ENCODE measurements at regions not wholly inside any gene's neighbourhood (a gene's known extent, or its start where the extent isn't known, plus 50 kb on each side); places are given as distances from the start of the nearest gene placed in this dataset.

DNA sequence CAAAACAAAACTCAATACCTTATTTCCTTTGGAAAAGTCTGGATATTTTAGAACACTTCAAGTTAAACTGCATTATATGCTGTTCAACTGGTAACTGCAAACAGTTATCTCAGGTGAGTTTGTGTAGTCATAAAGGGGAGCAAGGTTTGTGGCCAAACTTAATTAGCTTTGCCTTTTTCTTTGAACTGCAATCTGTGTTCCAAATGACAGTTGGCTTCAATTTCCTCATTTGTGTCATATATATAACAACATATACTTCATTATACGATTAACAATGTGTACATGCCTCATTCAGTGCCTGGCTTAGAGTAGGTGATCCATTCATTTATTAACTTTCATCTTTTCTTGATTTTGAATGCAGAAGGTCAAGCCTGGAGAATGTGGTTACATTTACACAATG lies 55.8 kb downstream of the KCNE4 start:
- DNase-seq: no peak

DNA sequence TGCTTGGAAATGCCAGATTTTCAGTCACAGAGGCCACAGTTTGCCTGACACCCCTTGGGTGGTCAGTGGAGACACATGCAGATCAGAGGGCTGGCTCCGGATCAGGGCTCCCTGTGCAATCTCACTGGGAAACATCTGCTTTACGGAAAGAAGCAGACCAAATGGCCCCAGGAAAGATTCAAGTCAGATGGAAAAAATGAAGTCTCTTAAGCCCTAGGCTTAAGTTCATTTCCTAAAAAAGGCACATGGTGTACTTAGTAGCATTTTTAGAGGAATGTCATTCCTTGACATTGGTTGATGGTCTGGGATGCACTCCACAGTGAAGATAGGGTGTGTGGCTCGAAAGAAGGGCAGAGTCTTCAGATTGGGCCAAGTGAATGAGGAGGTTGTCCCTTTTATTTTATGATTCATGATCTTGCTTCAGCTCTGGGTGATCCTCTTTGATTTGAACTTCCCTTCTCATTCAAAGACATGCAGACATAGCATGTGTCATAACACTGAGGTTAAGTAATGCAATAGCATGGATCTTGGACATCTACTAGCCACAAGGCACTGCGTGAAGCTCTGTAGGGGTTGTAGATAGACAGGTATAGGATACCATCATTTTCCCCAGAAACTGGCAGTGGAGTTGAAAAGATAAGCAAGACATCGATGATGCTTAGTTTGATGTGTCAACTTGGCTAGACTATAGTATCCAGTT lies 56.5 kb downstream of the KCNE4 start:
- DNase-seq: no peak

DNA sequence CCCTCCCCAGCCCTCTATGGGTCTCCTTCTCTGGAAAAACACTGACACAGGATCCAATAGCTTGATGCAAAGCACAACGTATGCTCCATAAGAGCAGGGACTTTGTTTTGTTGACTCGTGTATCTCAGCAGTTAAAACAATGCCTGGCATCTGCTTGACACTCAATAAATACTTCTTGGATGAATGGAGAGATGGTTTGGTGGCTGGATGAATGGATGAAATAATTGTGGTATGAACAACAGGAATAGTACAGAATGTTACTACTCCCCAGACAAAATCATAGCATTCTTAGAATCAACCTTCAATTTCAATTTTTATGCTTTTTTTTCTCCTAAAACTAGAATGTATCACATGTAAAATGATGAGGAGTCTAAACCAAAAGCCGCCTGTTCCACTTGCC lies 57.4 kb downstream of the KCNE4 start:
- DNase-seq: no peak

DNA sequence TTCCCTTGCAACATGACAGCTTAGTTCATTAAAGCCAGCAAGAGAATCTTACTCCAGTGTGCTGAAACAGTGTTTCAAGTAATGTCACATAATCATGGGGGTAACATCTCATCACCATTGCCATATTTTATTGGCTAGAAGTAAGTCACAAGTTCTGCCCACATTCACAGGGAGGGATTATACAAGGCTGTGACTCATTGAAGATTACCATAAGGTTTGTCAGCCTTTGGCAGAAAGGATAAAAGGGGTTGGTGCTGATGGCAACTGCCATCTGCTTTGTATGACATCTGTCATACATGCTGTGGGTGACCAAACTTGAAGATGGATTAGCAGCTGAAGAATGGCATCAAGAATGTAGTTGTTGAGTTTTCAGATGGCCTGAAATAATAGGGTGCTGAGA lies 61.2 kb downstream of the KCNE4 start:
- DNase-seq: no peak

DNA sequence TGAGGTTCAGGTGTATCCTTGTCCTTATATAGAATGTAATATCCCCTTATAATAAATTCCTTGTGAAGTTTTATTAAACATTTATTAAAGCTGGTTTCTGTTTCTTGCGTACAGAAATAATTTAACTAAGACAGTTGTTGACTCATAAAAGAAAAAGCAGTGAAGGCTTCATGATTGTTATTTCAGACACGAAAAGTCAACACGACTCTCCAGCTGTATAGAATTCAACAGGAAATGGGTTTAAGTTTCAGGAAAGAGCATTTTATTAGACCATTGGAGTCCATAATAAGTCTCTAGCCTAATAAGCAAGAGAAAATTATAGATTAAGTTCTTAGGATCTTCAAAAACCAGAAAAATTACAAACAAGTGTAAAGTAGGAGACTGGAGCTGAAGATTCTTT lies 62.2 kb downstream of the KCNE4 start:
- no peak for DNase-seq

DNA sequence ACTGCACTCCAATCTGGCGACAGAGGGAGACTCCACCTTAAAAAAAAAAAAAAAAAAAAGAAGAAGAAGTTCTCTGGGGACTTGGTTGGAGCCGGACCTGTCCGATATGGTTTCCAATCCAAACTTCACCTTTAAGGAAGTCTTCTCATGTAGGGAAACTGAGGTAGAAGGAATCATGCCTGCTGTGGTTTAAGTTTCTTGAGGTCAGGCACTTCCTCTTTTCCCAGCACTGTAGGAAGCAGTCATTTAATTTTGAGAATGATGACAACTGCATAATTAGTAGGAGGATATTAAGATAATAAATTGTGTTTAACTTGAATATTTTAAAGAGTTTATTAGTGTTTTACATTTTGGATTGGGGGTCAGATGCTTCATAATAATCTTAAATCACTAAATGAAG lies 62.9 kb downstream of the KCNE4 start:
- DNase-seq: no peak

DNA sequence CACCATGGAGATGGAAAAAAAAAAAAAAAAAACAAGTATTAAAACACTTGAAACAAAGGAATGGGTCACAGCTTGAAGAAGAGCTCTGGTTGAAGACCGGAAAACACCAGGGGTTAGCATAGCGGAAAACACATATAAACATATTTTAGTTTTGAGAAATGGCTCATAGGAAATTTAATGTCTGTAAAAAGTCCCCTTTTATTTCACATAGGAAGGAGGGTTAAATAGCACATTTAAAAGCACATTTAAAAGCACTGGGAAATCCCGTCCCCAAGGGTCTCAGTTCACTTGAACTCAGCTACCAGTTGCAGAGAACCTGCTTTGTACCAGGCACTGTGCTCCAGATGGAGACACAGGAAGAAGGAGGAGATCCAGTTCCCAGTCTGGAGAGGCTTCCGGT lies 65.5 kb downstream of the KCNE4 start:
- no peak for DNase-seq

DNA sequence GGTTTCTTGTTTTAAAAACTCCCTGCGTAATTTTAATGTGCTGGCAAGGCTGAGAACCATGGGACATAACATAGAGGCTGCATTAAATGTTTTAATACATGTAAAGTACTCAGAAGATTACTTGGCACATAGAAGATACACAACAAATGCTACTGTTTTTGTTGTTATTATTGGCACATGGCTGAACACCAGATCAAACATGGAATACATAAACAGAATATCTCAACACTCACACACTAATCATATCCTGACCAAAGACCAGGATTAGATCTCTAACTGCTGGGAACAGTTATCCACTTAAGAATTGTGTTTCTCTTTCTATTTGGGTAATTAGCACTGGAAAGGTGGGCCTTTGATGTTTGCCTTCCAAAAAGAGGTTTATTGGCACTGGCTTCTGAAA lies 69.3 kb downstream of the KCNE4 start:
- no peak for DNase-seq

DNA sequence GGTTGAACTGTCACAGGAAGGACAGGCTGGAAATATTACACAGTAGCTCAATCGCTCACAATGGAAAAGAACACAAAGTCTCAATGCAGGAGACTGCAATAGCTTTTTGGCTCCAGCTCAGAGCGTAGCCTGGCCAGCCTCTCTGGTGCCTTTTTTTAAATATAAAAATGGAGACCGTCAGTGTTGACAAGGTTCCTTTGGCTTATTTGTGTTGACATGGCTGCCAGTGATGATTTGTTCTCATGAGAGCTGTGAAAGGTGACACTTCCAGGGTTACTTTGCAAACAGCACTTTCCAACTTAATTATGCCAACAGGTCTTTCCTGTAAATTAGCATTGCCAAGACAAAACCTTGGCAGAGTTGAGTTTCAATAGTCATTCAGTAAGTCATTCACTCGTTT lies 70.8 kb downstream of the KCNE4 start:
- DNase-seq: no peak

DNA sequence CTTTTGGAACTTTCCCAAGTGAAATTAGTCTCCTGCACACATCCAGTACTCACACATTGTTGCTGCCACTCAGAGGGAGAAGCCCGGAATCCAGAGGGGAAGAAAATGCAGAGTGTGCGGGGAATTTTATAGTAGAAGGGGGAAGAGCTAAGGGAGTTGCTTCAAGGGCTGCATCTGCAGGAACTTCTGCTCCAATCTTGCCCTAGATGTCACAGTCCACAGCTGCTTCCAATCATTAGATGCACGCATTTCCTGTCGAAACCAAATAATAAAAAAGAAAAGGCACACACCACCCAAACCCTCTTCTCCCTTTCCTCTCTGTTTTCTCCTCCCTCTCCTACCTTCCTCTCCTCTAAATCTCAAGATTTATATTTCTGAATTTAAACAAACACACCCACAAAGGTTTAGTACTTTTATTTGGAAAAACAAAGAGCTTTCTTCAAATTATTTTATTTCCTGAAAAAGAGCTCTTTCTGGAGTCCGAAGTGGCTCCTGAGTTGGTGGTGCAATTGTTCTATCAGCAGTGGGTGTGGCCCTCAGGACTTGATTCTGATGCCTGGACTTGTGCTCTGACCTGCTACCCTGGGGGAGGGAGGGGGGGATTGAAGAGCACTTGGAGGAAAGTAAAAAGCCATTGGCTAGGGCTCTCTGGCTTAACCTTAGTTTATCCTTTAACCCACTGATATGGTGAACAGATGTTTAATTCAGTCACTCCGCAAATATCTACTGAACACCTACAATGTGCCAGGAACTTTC lies 72.0 kb downstream of the KCNE4 start:
- no peak for DNase-seq

DNA sequence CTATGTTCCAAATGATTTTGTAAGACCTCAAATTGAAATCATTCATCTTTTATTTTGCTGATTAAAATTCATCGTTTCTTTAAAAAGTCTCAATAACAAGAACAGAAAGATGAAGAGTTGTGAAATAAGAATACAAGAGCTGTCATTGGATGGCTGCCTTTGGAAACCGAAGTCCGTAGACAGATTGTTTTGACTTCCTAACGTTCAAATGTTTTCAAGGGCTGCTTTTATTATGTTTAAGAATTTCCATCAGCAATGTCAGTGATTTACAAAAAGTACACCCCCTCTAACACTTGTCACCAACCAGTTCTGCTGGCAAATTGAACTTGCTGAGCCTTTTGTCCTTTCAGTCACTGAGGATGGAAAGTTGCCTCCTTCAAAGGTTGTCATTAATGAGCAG lies 89.6 kb downstream of the KCNE4 start:
- no peak for DNase-seq

DNA sequence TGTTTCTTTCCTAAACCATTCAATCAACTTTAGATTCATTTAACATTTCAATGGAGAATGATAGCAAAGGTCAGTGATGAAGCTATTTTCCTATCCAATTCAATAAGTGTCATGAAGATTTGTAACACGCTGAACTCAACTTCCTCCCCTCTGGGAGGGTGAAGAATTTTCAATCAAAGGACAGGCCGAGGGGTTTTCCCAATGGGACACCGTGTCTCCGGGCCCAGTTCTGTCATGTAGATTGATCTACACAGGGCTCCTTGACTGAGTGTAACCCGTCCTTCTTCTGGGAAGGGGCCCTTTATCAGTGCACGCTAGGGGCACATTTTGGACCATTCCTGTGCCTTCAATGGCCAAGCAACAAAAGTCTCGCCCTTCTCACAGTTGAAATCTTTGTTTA lies 90.1 kb downstream of the KCNE4 start:
- DNase-seq: no peak

DNA sequence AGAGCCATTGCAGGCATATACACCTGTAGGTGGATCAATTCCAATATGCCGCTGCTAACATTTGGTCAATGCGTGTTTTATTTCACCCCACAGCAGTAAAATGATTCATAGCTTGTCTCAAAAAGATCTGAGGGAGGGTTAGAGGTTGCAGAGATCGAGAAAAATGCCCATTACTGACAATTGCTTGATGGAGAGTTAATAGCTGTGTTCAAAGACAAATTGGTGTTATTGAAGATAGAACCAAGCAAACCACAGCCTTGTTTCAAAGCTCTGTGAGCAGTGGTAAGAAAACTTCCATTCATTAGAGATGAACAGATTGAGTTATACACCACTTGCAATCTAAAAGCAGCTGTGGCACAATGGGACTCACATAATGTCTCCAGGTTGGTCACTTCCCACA lies 95.4 kb downstream of the KCNE4 start:
- no peak for DNase-seq

DNA sequence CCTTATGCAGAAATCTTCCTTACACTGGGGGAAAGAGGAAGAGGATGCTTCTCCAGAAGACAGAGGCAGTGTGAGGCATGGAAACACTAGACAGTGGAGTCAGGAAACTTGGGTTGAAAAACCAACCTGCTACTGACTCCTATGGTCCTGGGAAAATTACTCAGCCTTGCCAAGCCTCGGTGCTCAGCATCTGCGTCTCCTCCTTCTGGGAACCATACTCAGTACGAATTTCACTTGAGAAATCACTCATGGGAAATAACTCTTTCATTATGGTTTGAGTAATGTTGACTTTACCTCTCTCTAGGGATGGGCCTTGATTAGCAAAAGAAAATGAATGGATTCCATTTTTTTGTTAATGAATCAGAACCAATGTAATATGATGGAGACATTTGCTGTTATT lies 96.5 kb downstream of the KCNE4 start:
- no peak for DNase-seq

DNA sequence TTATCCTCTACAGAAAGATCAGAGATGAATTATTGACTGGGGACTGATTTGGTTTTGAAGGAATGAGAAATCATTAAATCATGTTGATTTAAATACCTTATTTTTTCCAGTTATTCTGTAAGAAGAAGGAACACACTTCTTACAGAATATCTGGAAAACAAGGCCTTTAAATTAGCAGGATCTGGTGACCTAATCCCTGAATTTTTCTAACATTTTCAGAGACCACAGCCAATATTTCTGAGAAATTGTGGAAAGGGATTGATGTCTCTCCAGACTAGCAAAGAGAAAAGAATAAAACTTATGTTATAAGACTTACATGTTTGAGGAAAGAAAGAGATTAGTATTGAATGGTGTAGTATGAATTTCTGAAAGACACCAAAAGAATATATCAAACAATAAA lies 104.0 kb downstream of the KCNE4 start:
- DNase-seq: no peak

DNA sequence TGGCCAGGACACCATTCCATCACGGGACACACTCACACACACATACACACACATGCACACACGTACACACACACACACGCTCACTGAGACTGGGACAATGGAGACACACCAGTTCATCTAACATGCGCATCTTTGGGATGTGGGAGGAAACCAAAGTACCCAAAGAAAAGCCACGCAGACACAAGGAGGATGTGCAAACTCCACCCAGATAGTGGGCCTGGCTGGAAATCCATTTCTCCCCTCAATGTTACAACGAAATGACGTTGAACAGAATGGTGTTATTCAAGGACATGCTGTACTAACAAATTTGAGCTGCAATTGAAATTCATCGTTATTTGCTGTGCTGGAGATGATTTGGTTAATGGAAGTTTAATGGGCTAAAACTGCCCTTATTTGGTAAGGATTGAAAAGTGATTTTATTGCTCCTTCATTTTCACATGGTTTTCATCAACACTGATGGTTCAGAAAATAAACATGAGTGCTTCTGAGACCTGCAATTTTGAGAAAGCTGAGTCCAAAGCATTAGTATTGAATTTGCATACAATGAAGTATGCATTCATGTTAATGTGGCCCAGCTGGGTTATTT lies 110.0 kb downstream of the KCNE4 start:
- DNase-seq: no peak

DNA sequence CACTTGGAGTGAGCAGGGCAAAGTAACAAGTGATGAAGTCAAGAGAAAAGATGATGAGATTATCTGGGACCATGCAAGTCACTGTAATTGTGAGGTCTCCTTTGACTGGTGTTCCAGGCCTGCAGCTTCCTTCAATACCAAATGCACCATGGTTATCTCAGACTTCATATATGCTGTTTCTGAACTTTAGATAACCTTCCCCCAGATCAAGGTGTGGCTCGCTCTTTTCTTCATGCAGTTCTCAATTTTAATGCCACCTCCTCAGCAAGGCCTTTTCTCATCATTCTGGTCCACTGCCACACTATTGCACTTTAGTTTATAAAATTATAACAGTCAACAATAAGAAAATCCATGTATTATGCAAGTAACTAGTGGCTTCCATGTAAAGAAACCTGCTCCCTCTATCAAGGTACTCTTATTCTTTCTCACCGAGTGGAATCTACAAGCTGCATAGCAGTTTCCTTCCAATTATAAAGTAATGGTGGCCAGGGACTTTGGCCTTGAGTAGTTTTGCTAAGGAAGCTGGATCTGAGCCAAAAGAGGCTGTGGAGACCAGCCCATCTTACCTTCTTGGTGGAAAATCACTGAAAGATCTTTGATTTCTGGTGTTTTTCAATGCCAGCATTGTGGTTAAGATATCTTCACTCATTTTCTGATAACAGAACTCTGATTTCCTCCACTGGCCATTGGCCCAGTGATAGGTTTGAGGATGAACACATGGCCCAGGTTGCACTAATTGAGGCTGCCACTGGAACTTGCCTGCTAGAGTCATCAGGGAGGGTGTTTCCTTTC lies 113.6 kb downstream of the KCNE4 start:
- no peak for DNase-seq

DNA sequence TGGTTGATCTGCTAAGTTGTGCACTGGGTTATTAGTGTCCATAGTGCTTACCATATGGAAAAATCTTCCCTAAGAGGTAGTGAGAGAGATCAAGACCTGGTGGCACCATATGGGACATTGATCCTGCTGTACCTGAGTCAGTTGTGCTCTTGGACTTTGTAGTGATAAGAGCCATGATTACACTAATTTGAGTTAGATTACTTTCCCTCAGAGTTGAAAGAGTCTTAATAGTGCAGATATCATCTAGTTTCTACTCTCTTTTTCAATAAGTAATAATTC lies 114.2 kb downstream of the KCNE4 start:
- no peak for DNase-seq

DNA sequence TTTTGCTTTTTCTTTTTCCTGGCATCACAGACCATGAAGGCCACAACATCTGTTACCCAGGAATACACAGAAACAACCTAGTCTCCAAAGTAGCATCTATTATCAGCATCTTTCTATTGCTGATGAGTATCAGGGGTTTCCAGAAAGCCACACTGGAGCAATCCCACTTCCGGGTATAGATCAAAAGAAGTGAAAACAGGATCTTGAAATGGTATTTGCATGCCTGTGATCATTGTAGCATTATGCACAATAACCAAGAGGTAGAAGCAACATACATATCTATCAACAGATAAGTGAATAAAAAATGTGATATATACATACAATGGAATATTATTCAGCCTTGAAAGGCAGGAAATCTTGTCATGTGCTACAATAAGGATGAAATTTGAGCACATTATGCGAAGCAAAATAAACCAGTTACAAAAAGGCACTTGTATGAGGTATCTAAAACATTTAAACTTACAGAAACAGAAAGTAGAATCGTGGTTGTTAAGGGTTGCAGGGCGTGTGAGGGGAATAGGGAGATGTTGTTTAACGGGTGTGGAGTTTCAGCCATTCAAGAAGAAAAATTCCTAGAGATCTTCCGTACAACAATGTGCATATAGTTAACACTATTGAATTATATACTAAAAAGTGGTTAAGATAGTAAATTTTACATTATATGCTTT lies 115.1 kb downstream of the KCNE4 start:
- DNase-seq: no peak

DNA sequence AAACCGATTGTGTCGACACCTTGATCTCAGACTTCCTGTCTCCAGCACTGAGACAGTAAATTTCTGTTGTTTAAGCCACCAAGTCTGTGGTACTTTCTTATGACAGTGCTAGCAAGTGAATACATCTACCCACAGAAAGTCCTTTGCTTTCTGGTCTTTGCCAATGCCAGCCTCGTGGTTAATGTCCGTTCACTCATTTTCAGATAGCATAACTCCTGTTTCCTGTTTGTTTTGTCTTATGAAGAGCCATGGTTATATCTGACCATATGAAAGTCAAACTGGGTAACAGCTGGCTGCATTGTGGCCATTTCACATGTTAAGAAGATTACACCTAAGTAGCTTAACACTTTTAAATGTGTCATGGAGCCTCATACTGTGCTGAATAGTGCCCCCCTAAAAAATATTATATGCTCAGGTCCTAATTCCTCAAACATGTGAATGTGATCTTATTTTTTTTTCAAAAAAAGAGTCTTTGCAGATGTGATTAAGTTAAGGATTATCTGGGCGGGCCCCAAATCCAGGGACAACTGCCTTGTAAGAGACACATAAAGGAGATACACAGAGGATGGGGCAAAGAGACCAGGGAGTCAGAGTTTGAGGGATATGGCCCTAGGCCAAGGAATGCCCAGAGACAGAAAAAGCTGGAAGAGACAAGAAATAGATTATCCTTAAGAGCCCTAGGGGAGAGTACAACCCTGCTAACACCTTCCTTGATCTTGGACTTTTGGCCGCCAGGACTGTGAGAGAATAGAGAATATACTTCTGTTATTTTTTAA lies 118.0 kb downstream of the KCNE4 start:
- DNase-seq: no peak

DNA sequence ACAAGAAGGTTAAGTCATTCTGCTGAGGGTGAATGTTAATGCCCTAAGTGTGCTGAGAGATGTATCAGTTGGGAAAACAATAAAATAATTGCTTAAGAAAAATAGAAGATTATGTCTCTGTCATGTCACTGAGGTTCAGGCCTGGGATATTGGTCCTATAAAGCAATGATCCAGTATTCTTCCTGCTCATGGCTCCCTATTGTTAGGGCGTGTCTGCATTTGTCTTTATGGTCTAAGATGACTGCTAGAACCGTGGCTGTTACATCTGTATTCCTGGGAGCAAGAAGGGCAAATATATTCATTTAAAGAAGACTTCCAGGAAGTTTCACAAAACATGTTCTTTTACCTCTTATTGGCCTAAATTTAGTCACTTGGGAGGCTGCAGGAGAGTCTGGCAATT lies 125.0 kb downstream of the KCNE4 start:
- no peak for DNase-seq

DNA sequence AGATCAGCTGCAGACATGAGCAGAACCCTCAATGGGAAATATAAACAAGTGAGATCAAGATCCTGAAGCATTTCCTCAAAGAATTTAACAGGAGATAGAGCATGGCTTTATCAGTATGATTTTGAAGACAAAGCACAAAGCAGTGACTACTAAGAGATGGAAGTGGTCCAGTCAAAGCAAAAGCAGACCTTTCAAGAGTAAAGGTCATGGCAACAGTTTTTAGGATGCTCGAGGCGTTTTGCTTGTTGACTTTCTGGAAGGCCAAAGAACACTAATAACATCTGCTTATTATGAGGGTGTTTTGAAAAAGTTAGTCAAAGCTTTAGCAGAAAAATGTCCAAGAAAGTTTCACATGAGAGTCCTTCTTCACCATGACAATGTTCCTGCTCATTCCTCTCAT lies 128.5 kb downstream of the KCNE4 start:
- no peak for DNase-seq

DNA sequence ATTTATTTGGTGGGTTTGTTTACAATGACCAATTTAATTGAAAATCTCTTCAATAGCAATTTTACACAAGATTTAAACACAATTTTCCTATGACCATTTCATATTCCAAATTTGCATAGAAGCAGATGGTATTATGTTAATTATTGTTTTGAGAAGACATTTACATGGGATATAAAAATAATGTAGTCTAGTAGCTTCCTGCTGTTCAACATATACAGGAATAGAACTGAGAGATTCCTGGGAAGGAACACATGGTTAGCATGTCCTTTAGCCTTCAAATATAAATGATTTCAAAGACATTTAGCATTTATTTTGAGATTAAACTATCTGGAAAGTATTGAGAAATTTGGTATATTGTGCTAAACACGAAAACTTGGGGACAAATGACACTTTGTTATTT lies 129.6 kb downstream of the KCNE4 start:
- DNase-seq: no peak

All from activated CD4-positive, alpha-beta T cell treated with anti-CD3 and anti-CD28 coated beads, Interleukin-2, amount 50 U/mL, for 48 hours (primary cell).